Naive thymus-derived CD4-positive, alpha-beta T cell (primary cell): ENCODE measurements at regions not wholly inside any gene's neighbourhood (a gene's known extent, or its start where the extent isn't known, plus 50 kb on each side); places are given as distances from the start of the nearest gene placed in this dataset.

Experiments
- ATAC-seq: fragments of 150-1000 bp; cut with Tn5 transposase; 2 replicates; pipeline ENCODE4 v1.10.0; 2021; ENCODE audit warnings: mild to moderate bottlenecking, moderate library complexity
- CTCF ChIA-PET: fragments of 350-600 bp; sonication (Branson Sonifier 250); formaldehyde crosslinking; loops from one replicate; lab custom pipeline; 2021; ENCODE audit warnings: antibody characterized with exemption; lab: Charles Lee
- POLR2A ChIA-PET: fragments of 350-600 bp; sonication (Branson Sonifier 250); formaldehyde crosslinking; loops from one replicate; lab custom pipeline; 2021; ENCODE audit warnings: antibody characterized with exemption, inconsistent platforms; lab: Charles Lee
- DNase-seq, 9 donors: peaks; one replicate each; pipeline versions ENCODE4 v3.0.0 to v3.0.0-alpha.2; 2020 to 2022; ENCODE audit warnings: mixed read lengths in 1 of 9
- H3K27ac ChIP-seq: one replicate; pipeline ENCODE4 v1.7.0; 2013; ENCODE audit warnings: mild to moderate bottlenecking, low read depth, low read length, moderate library complexity
- H3K27me3 ChIP-seq, 2 donors: one replicate each; pipeline ENCODE4 v1.7.0; 2013; ENCODE audit warnings: low read length in 2 of 2, mild to moderate bottlenecking in 2 of 2, moderate library complexity in 2 of 2; ENCODE audit not compliant: control insufficient read depth in 2 of 2, insufficient read depth in 2 of 2
- H3K36me3 ChIP-seq, 3 experiments: 1 replicate in 2 of 3; 2 replicates in 1 of 3; pipeline ENCODE4 v1.7.0; 2013; ENCODE audit warnings: low read length in 3 of 3, mild to moderate bottlenecking in 3 of 3, moderate library complexity in 1 of 3; ENCODE audit not compliant: insufficient read depth in 3 of 3, control insufficient read depth in 2 of 3
- H3K4me1 ChIP-seq, 2 donors: one replicate each; pipeline ENCODE4 v1.7.0; 2013; ENCODE audit warnings: low read length in 2 of 2, mild to moderate bottlenecking in 2 of 2, moderate library complexity in 1 of 2; ENCODE audit not compliant: control insufficient read depth in 2 of 2, insufficient read depth in 2 of 2
- H3K4me3 ChIP-seq: 2 replicates; pipeline ENCODE4 v1.7.0; 2013; ENCODE audit warnings: mild to moderate bottlenecking, low read length
- H3K9me3 ChIP-seq, 3 experiments: 1 replicate in 2 of 3; 2 replicates in 1 of 3; pipeline ENCODE4 v1.7.0; 2013; ENCODE audit warnings: low read length in 3 of 3; ENCODE audit not compliant: control insufficient read depth in 2 of 3
- H3K27ac Mint-ChIP-seq, 9 donors: one replicate each; pipeline ENCODE4 v1.8.0; 2020 to 2022; ENCODE audit warnings: mixed read lengths in 9 of 9, mild to moderate bottlenecking in 8 of 9, moderate library complexity in 5 of 9, inconsistent platforms in 2 of 9
- H3K27me3 Mint-ChIP-seq, 5 donors: one replicate each; pipeline ENCODE4 v1.8.0; 2021 to 2022; ENCODE audit warnings: mixed read lengths in 5 of 5, mild to moderate bottlenecking in 1 of 5
- H3K36me3 Mint-ChIP-seq, 5 donors: one replicate each; pipeline ENCODE4 v1.8.0; 2020 to 2022; ENCODE audit warnings: mixed read lengths in 5 of 5, mild to moderate bottlenecking in 3 of 5, inconsistent platforms in 1 of 5
- H3K4me1 Mint-ChIP-seq, 7 donors: one replicate each; pipeline ENCODE4 v1.8.0; 2020 to 2022; ENCODE audit warnings: mixed read lengths in 7 of 7, mild to moderate bottlenecking in 3 of 7, inconsistent platforms in 1 of 7
- H3K4me3 Mint-ChIP-seq, 10 donors: one replicate each; pipeline ENCODE4 v1.8.0; 2020 to 2022; ENCODE audit warnings: mild to moderate bottlenecking in 10 of 10, mixed read lengths in 10 of 10, moderate library complexity in 6 of 10, inconsistent platforms in 2 of 10
- H3K9me3 Mint-ChIP-seq, 11 donors: one replicate each; pipeline ENCODE4 v1.8.0; 2020 to 2022; ENCODE audit warnings: mixed read lengths in 11 of 11, mild to moderate bottlenecking in 4 of 11, inconsistent platforms in 1 of 11, moderate library complexity in 1 of 11
- intact Hi-C, 2 donors: fragments of 100-400 bp; cut with micrococcal nuclease; formaldehyde crosslinking; loops; one replicate each; pipeline ENCODE4 v1.15.1; 2023

GRCh38 chr14:101007004-101007614 is 103.6 kb upstream of the RTL1 start:
- H3K9me3 Mint-ChIP-seq = peaks cover 0 to 12% (median 4%) of the 10 kb centered on the region in 11 donors
- no peak overlapping the region for H3K27ac Mint-ChIP-seq

DNA sequence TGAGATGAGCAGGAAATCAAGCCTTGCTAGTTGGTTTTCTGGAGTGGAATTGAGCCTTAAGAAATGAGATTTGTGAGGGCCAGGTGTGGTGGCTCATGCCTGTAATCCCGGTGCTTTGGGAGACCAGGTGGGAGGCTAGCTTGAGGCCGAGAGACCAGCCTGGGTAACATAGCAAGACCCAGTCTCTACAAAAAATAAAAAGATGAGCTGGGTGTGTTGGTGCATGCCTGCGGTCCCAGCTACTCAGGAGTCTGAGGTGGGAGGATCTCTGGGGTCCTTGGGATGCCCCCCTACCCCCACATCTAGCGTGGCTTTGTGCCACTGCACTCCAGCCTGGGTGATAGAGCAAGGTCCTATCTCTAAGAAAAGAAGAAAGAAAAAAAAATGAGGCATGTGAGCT is 104.2 kb upstream of the RTL1 start:
- peaks cover 0 to 14% (median 7%) of the 10 kb centered on the region in 11 donors for H3K9me3 Mint-ChIP-seq
- peaks cover 0 to 9% (median 0%) of the 10 kb centered on the region in 7 donors for H3K4me1 Mint-ChIP-seq
- no peak for ATAC-seq
- Histone ChIP-seq H3K9me3 (no peaks in the 10 kb centered on the region), H3K27ac (no peak overlapping the region), H3K27me3 (no peaks in the 10 kb centered on the region), H3K4me1 (no peaks in the 10 kb centered on the region), H3K4me3 (no peak overlapping the region), H3K36me3 (no peaks in the 10 kb centered on the region)
- no peak for DNase-seq
- CTCF ChIA-PET = no interaction called here
- POLR2A ChIA-PET = no interaction called here
- intact Hi-C loops = no loop called here
- H3K27me3 Mint-ChIP-seq = peaks cover 14 to 53% (median 38%) of the 10 kb centered on the region in 5 donors
- H3K36me3 Mint-ChIP-seq = no peaks in the 10 kb centered on the region
- no peak overlapping the region for H3K27ac Mint-ChIP-seq
- no peak overlapping the region for H3K4me3 Mint-ChIP-seq

More at GRCh38 chr14:101007004-101007614, 103.6 kb upstream of the RTL1 start:
- H3K4me1 ChIP-seq = no peaks in the 10 kb centered on the region
- POLR2A ChIA-PET = no interaction called here
- peaks cover 0 to 9% (median 0%) of the 10 kb centered on the region in 7 donors for H3K4me1 Mint-ChIP-seq
- ATAC-seq = no peak
- no peak for DNase-seq
- no peak overlapping the region for H3K4me3 ChIP-seq
- H3K4me3 Mint-ChIP-seq = peak overlapping the region in 1 of 10 donors; percentile 10
- no peaks in the 10 kb centered on the region for H3K36me3 Mint-ChIP-seq
- intact Hi-C loops = no loop called here
- no peaks in the 10 kb centered on the region for H3K27me3 ChIP-seq
- H3K27ac ChIP-seq = no peak overlapping the region
- CTCF ChIA-PET = no interaction called here
- no peaks in the 10 kb centered on the region for H3K36me3 ChIP-seq
- H3K9me3 ChIP-seq = no peaks in the 10 kb centered on the region
- H3K27me3 Mint-ChIP-seq = peaks cover 9 to 57% (median 43%) of the 10 kb centered on the region in 5 donors

GRCh38 chr14:101008196-101008595 is 104.7 kb upstream of the RTL1 start:
- intact Hi-C loops = no loop called here
- no peaks in the 10 kb centered on the region for H3K36me3 ChIP-seq
- H3K4me3 Mint-ChIP-seq = no peak overlapping the region
- no peak overlapping the region for H3K27ac ChIP-seq
- no peaks in the 10 kb centered on the region for H3K27me3 ChIP-seq
- ChIA-PET POLR2A (no interaction called here), CTCF (no interaction called here)
- peaks cover 0 to 9% (median 0%) of the 10 kb centered on the region in 7 donors for H3K4me1 Mint-ChIP-seq
- no peaks in the 10 kb centered on the region for H3K9me3 ChIP-seq
- H3K36me3 Mint-ChIP-seq = no peaks in the 10 kb centered on the region
- DNase-seq (no peak), ATAC-seq (no peak)
- no peaks in the 10 kb centered on the region for H3K4me1 ChIP-seq
- H3K4me3 ChIP-seq = no peak overlapping the region
- no peak overlapping the region for H3K27ac Mint-ChIP-seq
- H3K9me3 Mint-ChIP-seq = peaks cover 0 to 19% (median 10%) of the 10 kb centered on the region in 11 donors
- peaks cover 14 to 49% (median 38%) of the 10 kb centered on the region in 5 donors for H3K27me3 Mint-ChIP-seq

- intact Hi-C loops = no loop called here
- Histone ChIP-seq H3K4me3 (no peak overlapping the region), H3K27me3 (no peaks in the 10 kb centered on the region), H3K4me1 (no peaks in the 10 kb centered on the region), H3K36me3 (no peaks in the 10 kb centered on the region), H3K9me3 (no peaks in the 10 kb centered on the region), H3K27ac (no peak overlapping the region)
- Mint-ChIP-seq H3K27ac (no peak overlapping the region), H3K27me3 (peaks cover 14 to 48% (median 38%) of the 10 kb centered on the region in 5 donors), H3K36me3 (no peaks in the 10 kb centered on the region), H3K9me3 (peaks cover 0 to 25% (median 10%) of the 10 kb centered on the region in 11 donors), H3K4me1 (peaks cover 0 to 9% (median 0%) of the 10 kb centered on the region in 7 donors), H3K4me3 (no peak overlapping the region)
- ChIA-PET POLR2A (no interaction called here), CTCF (no interaction called here)
- ATAC-seq = no peak
- no peak for DNase-seq
These were observed 105.3 kb upstream of the RTL1 start for GRCh38 chr14:101008631-101009336.

DNA sequence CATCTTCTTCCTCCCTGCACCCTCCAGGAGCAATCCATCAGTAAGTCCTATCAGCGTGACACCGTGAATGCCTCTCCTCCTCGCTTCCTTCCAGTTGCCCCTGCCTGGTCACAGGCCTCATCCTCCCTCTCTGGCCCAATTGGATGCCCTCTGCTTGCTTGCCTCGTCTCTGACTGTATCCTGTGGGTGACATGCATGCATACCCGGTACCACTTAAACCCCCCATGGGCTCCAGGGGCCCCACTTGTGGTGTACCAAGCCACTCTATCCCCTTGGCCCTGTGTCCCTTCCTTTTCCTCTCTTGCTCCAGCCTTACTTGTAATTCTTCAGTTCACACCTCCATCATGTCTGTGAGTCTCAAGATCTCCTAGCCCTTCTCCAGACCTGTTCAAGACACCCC is 106.0 kb upstream of the RTL1 start:
- Mint-ChIP-seq H3K9me3 (peaks cover 0 to 31% (median 11%) of the 10 kb centered on the region in 11 donors), H3K27me3 (peaks cover 13 to 41% (median 31%) of the 10 kb centered on the region in 5 donors), H3K4me1 (peaks cover 0 to 9% (median 0%) of the 10 kb centered on the region in 7 donors), H3K27ac (no peak overlapping the region), H3K36me3 (no peaks in the 10 kb centered on the region), H3K4me3 (no peak overlapping the region)
- H3K36me3 ChIP-seq = no peaks in the 10 kb centered on the region
- no peaks in the 10 kb centered on the region for H3K9me3 ChIP-seq
- ChIA-PET CTCF (no interaction called here), POLR2A (no interaction called here)
- no peaks in the 10 kb centered on the region for H3K27me3 ChIP-seq
- H3K4me1 ChIP-seq = no peaks in the 10 kb centered on the region
- no peak overlapping the region for H3K4me3 ChIP-seq
- no peak overlapping the region for H3K27ac ChIP-seq
- intact Hi-C loops = no loop called here
- DNase-seq = no peak
- ATAC-seq = no peak

- intact Hi-C loops = no loop called here
- Histone ChIP-seq H3K4me3 (no peak overlapping the region), H3K27me3 (no peaks in the 10 kb centered on the region), H3K4me1 (no peaks in the 10 kb centered on the region), H3K36me3 (no peaks in the 10 kb centered on the region), H3K27ac (no peak overlapping the region), H3K9me3 (no peaks in the 10 kb centered on the region)
- H3K9me3 Mint-ChIP-seq = peaks cover 0 to 31% (median 11%) of the 10 kb centered on the region in 11 donors
- POLR2A ChIA-PET = no interaction called here
- DNase-seq (no peak), ATAC-seq (no peak)
- no peak overlapping the region for H3K27ac Mint-ChIP-seq
- H3K4me3 Mint-ChIP-seq = no peak overlapping the region
- CTCF ChIA-PET = no interaction called here
- H3K36me3 Mint-ChIP-seq = no peaks in the 10 kb centered on the region
- peaks cover 11 to 33% (median 24%) of the 10 kb centered on the region in 5 donors for H3K27me3 Mint-ChIP-seq
- peaks cover 0 to 5% (median 0%) of the 10 kb centered on the region in 7 donors for H3K4me1 Mint-ChIP-seq
These were observed 106.8 kb upstream of the RTL1 start for GRCh38 chr14:101010293-101010692.
